Activated CD4-positive, alpha-beta T cell treated with anti-CD3 and anti-CD28 coated beads for 36 hours (primary cell): ENCODE measurements at regions not wholly inside any gene's neighbourhood (a gene's known extent, or its start where the extent isn't known, plus 50 kb on each side); places are given as distances from the start of the nearest gene placed in this dataset.

ENCODE experiments used
- ATAC-seq: fragments of 200-7000 bp; cut with Tn5 transposase; one replicate; pipeline ENCODE4 v1.10.0; 2021; ENCODE audit warnings: mild to moderate bottlenecking, moderate library complexity
- CTCF ChIA-PET: fragments of 350-600 bp; sonication (Branson Sonifier 250); formaldehyde crosslinking; loops from one replicate; lab custom pipeline; 2021; ENCODE audit warnings: antibody characterized with exemption; lab: Charles Lee
- POLR2A ChIA-PET: fragments of 350-600 bp; sonication (Branson Sonifier 250); formaldehyde crosslinking; loops from one replicate; lab custom pipeline; 2021; ENCODE audit warnings: antibody characterized with exemption, inconsistent platforms; lab: Charles Lee
- DNase-seq: peaks from one replicate; pipeline ENCODE4 v3.0.0-alpha.2; 2020
- H3K27ac Mint-ChIP-seq: one replicate; pipeline ENCODE4 v1.8.0; 2021; ENCODE audit warnings: mixed read lengths
- H3K27me3 Mint-ChIP-seq: one replicate; pipeline ENCODE4 v1.8.0; 2021; ENCODE audit warnings: mixed read lengths
- H3K36me3 Mint-ChIP-seq: one replicate; pipeline ENCODE4 v1.8.0; 2021; ENCODE audit warnings: low read depth, mixed read lengths
- H3K4me1 Mint-ChIP-seq: one replicate; pipeline ENCODE4 v1.8.0; 2021; ENCODE audit warnings: mixed read lengths
- H3K4me3 Mint-ChIP-seq: one replicate; pipeline ENCODE4 v1.8.0; 2021; ENCODE audit warnings: mild to moderate bottlenecking, moderate library complexity, mixed read lengths
- H3K9me3 Mint-ChIP-seq: one replicate; pipeline ENCODE4 v1.8.0; 2021; ENCODE audit warnings: low read depth, mixed read lengths
- intact Hi-C, 2 experiments: fragments of 100-400 bp; cut with DNase I in 1 of 2; cut with micrococcal nuclease in 1 of 2; formaldehyde crosslinking; loops; one replicate each; pipeline versions ENCODE4 v1.14.2 to v1.15.1; 2022 to 2024; cut with DNase I, micrococcal nuclease

GRCh38 chr3:117346901-117347300, 637.3 kb downstream of the TUSC7 start:
- ATAC-seq (no peak), DNase-seq (no peak)
- no peaks in the 10 kb centered on the region for H3K9me3 Mint-ChIP-seq
- no peaks in the 10 kb centered on the region for H3K4me1 Mint-ChIP-seq
- no peak overlapping the region for H3K27ac Mint-ChIP-seq
- no peaks in the 10 kb centered on the region for H3K36me3 Mint-ChIP-seq
- no peaks in the 10 kb centered on the region for H3K27me3 Mint-ChIP-seq
- H3K4me3 Mint-ChIP-seq: no peak overlapping the region
- CTCF ChIA-PET: no interaction called here
- intact Hi-C loops: no loop called here
- POLR2A ChIA-PET: no interaction called here

- Mint-ChIP-seq H3K4me3 (no peak overlapping the region), H3K4me1 (no peaks in the 10 kb centered on the region), H3K36me3 (no peaks in the 10 kb centered on the region), H3K27ac (no peak overlapping the region), H3K27me3 (no peaks in the 10 kb centered on the region), H3K9me3 (no peaks in the 10 kb centered on the region)
- DNase-seq: no peak
- CTCF ChIA-PET: no interaction called here
- no peak for ATAC-seq
- POLR2A ChIA-PET: no interaction called here
- intact Hi-C loops: no loop called here
These were observed 639.3 kb downstream of the TUSC7 start for GRCh38 chr3:117348884-117349283.

GRCh38 chr3:117349566-117349965, 640.0 kb downstream of the TUSC7 start:
- ATAC-seq (no peak), DNase-seq (no peak)
- no peaks in the 10 kb centered on the region for H3K36me3 Mint-ChIP-seq
- H3K4me3 Mint-ChIP-seq: no peak overlapping the region
- intact Hi-C loops: no loop called here
- no peaks in the 10 kb centered on the region for H3K4me1 Mint-ChIP-seq
- CTCF ChIA-PET: interaction anchor here (0.6 kb wide), 1 partner anchor 1136 kb away, joined by 3 read pairs; no protein-coding TSS in a partner anchor
- POLR2A ChIA-PET: no interaction called here
- no peak overlapping the region for H3K27ac Mint-ChIP-seq
- H3K27me3 Mint-ChIP-seq: no peaks in the 10 kb centered on the region
- H3K9me3 Mint-ChIP-seq: no peaks in the 10 kb centered on the region

- intact Hi-C loops: no loop called here
- Mint-ChIP-seq H3K9me3 (no peaks in the 10 kb centered on the region), H3K27ac (no peak overlapping the region), H3K27me3 (no peaks in the 10 kb centered on the region), H3K4me1 (no peaks in the 10 kb centered on the region), H3K36me3 (no peaks in the 10 kb centered on the region), H3K4me3 (no peak overlapping the region)
- POLR2A ChIA-PET: no interaction called here
- ATAC-seq: no peak
- CTCF ChIA-PET: no interaction called here
- DNase-seq: no peak
These were observed 640.8 kb downstream of the TUSC7 start for GRCh38 chr3:117350371-117350770.

DNA sequence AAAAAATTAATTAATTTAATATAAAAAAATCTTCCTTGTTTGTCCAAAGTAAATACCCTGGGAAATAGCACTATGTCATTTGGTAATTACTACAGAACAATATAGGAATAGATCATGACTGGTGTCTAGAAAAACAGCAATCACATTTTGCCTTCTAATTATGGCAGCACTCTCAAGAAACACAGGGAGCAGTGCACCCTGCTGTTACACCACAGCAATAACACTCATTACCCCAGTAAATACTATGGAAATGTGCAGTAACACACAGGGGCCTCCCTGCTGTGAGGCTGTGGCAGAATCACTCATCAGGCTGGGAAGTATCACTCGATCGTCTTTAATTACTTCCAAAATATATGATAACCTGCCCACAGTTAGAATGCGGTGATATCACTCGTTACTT, 646.0 kb downstream of the TUSC7 start:
- no peak for ATAC-seq
- no peaks in the 10 kb centered on the region for H3K4me1 Mint-ChIP-seq
- no peak overlapping the region for H3K4me3 Mint-ChIP-seq
- ChIA-PET CTCF (no interaction called here), POLR2A (no interaction called here)
- DNase-seq: no peak
- intact Hi-C loops: no loop called here
- peaks cover under 1% of the 10 kb centered on the region for H3K9me3 Mint-ChIP-seq
- H3K36me3 Mint-ChIP-seq: no peaks in the 10 kb centered on the region
- H3K27me3 Mint-ChIP-seq: no peaks in the 10 kb centered on the region
- H3K27ac Mint-ChIP-seq: no peak overlapping the region

GRCh38 chr3:117356091-117356705, 646.6 kb downstream of the TUSC7 start:
- no peak for ATAC-seq
- H3K27me3 Mint-ChIP-seq: no peaks in the 10 kb centered on the region
- H3K4me3 Mint-ChIP-seq: no peak overlapping the region
- ChIA-PET CTCF (no interaction called here), POLR2A (no interaction called here)
- no peak overlapping the region for H3K27ac Mint-ChIP-seq
- H3K4me1 Mint-ChIP-seq: no peaks in the 10 kb centered on the region
- no peaks in the 10 kb centered on the region for H3K36me3 Mint-ChIP-seq
- H3K9me3 Mint-ChIP-seq: peaks cover 4% of the 10 kb centered on the region
- no peak for DNase-seq
- intact Hi-C loops: no loop called here

DNA sequence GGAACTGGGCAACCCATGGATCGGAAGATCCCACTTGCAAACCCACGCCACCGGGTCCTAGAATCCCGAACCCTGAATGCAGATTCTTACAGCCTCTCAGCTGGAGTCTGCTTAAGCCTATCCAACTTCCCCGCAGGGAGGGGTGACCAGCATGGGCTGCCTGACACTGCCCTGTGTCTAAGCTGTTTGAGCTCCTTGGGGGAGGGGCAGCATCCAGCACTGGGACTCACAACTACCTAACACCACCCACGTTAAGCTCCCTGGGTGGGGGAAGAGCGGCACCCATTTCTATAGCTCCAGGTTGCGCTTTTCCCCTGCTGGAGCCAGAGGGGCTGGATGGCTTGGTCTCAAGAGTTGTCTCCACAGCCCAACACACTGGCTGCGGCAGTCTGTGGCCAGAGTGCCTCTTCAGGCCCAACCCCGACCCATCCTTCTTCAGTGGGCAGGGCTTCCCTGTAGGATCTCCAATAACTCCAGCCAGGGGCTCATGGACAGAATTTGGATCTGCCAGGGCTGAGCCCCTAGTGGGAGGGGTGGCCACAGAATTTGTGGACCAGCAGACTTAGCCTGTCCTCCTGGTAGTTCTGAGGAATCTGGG, 649.2 kb downstream of the TUSC7 start:
- intact Hi-C loops: no loop called here
- ATAC-seq: no peak
- CTCF ChIA-PET: no interaction called here

DNA sequence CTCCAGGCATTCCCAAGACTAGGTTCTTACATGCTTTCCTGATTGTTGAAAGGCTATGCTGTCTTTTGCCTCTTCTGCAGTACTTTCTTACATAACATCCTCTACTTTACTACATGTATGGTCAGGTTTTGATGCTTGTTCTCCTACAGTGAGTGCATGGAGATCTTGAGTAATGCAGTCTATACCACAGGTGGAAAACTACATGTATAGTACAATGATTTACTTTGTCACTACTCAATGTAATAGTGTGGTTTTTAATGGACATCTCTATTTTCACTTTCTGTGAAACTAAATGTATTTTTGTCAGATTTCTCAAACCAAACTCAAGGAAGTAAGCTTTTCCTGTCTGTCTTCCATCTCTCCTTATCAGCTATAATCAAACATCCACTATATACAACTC, 657.0 kb downstream of the TUSC7 start:
- DNase-seq (no peak), ATAC-seq (no peak)
- Mint-ChIP-seq H3K27ac (no peak overlapping the region), H3K9me3 (peaks cover 3% of the 10 kb centered on the region), H3K4me1 (no peaks in the 10 kb centered on the region), H3K4me3 (no peak overlapping the region), H3K36me3 (no peaks in the 10 kb centered on the region), H3K27me3 (no peaks in the 10 kb centered on the region)
- ChIA-PET POLR2A (no interaction called here), CTCF (interaction anchor here (0.6 kb wide), 1 partner anchor 273 kb away, joined by 3 read pairs; no protein-coding TSS in a partner anchor)
- intact Hi-C loops: no loop called here

More for the DNA sequence above, 649.2 kb downstream of the TUSC7 start:
- H3K27me3 Mint-ChIP-seq: no peaks in the 10 kb centered on the region
- peaks cover 7% of the 10 kb centered on the region for H3K9me3 Mint-ChIP-seq
- H3K4me1 Mint-ChIP-seq: no peaks in the 10 kb centered on the region
- POLR2A ChIA-PET: no interaction called here
- H3K36me3 Mint-ChIP-seq: no peaks in the 10 kb centered on the region
- DNase-seq: no peak
- no peak overlapping the region for H3K4me3 Mint-ChIP-seq
- no peak overlapping the region for H3K27ac Mint-ChIP-seq

- no peak for DNase-seq
- H3K4me1 Mint-ChIP-seq: no peaks in the 10 kb centered on the region
- intact Hi-C loops: no loop called here
- no peak for ATAC-seq
- no peak overlapping the region for H3K4me3 Mint-ChIP-seq
- H3K36me3 Mint-ChIP-seq: no peaks in the 10 kb centered on the region
- peaks cover 3% of the 10 kb centered on the region for H3K9me3 Mint-ChIP-seq
- CTCF ChIA-PET: no interaction called here
- no peaks in the 10 kb centered on the region for H3K27me3 Mint-ChIP-seq
- no peak overlapping the region for H3K27ac Mint-ChIP-seq
- POLR2A ChIA-PET: no interaction called here
These were observed 658.3 kb downstream of the TUSC7 start for GRCh38 chr3:117367861-117368260.

GRCh38 chr3:117380631-117381030, 671.1 kb downstream of the TUSC7 start:
- ATAC-seq: no peak
- ChIA-PET CTCF (no interaction called here), POLR2A (no interaction called here)
- Mint-ChIP-seq H3K27ac (no peak overlapping the region), H3K9me3 (peaks cover 6% of the 10 kb centered on the region), H3K36me3 (no peaks in the 10 kb centered on the region), H3K4me1 (no peaks in the 10 kb centered on the region), H3K27me3 (no peaks in the 10 kb centered on the region), H3K4me3 (no peak overlapping the region)
- intact Hi-C loops: no loop called here
- DNase-seq: no peak

DNA sequence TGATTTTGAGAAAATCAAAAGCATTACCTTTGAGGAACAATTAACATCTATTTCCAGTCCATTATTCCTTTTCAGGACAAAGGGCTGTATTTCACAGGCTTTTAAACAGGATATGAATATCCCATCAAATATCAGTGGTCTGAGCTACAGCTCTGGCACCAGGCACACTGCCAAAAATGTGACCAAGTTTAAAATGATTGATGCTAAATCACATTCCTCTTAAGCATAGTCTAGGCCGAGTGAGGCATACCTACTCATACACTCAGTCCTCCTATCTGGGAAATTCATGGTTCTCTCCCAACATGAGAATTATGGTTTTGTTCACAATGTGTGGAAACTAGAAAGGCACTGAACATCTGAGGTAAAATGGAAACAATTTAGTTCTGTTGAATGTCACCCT, 683.5 kb downstream of the TUSC7 start:
- ATAC-seq (no peak), DNase-seq (no peak)
- no peaks in the 10 kb centered on the region for H3K36me3 Mint-ChIP-seq
- H3K4me3 Mint-ChIP-seq: no peak overlapping the region
- ChIA-PET CTCF (no interaction called here), POLR2A (no interaction called here)
- intact Hi-C loops: no loop called here
- H3K4me1 Mint-ChIP-seq: no peaks in the 10 kb centered on the region
- H3K9me3 Mint-ChIP-seq: no peaks in the 10 kb centered on the region
- H3K27ac Mint-ChIP-seq: no peak overlapping the region
- no peaks in the 10 kb centered on the region for H3K27me3 Mint-ChIP-seq

GRCh38 chr3:117398141-117398899, 688.7 kb downstream of the TUSC7 start:
- intact Hi-C loops: no loop called here
- Mint-ChIP-seq H3K9me3 (no peaks in the 10 kb centered on the region), H3K4me1 (no peaks in the 10 kb centered on the region), H3K27ac (no peak overlapping the region), H3K27me3 (no peaks in the 10 kb centered on the region), H3K36me3 (no peaks in the 10 kb centered on the region), H3K4me3 (no peak overlapping the region)
- DNase-seq (no peak), ATAC-seq (no peak)
- POLR2A ChIA-PET: no interaction called here
- CTCF ChIA-PET: interaction anchor here (0.6 kb wide), 1 partner anchor 41 kb away, joined by 3 read pairs; no protein-coding TSS in a partner anchor
